ENCODE measurements at regions not wholly inside any gene's neighbourhood (a gene's known extent, or its start where the extent isn't known, plus 50 kb on each side); places are given as distances from the start of the nearest gene placed in this dataset.

- DNase-seq (ENCODE audit: low read depth in 3 of 3) = no peak
Observed at GRCh38 chr5:174235221-174236011, 189.9 kb downstream of the NSG2 start.

DNA sequence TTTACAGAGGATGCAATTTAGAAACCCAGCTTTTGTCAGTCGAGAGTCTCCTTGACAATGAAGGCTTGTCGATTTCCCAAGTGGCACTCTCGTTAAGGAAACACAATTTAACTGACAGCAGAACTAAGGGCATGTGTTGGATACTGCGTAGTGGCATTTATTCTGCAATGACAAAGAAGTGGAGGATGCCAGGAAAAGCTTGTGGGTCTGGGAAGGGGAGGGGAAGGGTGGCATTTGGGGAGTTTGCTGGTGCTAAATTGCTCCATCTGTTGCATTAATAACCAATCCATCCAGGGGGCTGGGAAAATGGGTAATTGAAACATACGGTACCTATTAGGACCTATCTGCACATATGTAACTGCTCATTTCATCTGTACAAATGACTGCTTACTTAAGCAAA, 190.6 kb downstream of the NSG2 start:
- no peak for DNase-seq (ENCODE audit: low read depth in 3 of 3)

DNA sequence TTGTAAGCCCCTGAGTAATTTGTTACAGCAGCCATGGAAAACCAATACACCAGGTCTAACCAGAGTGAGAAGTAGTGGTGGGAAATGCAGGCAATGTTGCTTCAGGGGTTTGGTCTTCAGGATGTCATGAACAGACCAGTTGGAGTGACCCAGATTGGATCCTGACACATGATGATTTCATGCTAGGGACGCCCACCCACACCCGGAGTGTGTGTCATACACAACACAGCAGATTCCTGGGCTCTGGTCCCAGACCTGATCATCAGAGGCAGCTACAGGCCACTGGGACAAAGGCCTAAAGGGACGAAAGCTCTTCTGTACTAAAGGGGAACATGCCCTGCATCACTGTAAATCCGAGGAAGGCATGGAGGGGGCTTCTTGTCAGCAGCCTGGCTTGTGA, 194.2 kb downstream of the NSG2 start:
- no peak for DNase-seq (ENCODE audit: low read depth in 3 of 3)

DNA sequence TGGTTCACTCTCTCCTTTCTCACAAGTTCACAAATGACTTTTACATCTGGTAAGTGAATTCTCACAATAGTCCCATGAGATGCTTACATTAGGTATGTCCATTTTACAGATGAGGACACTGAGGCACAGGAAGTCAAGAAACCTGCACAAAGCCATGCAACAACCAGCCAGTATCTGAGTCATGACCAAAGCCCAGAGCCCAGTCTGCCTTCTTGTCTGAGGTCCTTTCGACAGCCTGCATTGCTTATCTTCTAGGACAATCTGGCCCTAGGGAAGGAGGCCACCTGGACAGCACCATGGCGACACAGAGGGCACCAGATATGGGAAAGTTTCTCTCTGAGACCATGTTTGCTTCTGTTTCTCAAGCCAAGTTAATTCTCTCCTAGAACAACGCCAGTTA, 197.1 kb downstream of the NSG2 start:
- DNase-seq (ENCODE audit: low read depth in 3 of 3) = no peak

- DNase-seq (ENCODE audit: low read depth in 3 of 3) = no peak
Observed at GRCh38 chr5:174243904-174244303, 198.4 kb downstream of the NSG2 start.

GRCh38 chr5:174245516-174246075, 200.1 kb downstream of the NSG2 start:
- no peak for DNase-seq (ENCODE audit: low read depth in 3 of 3)

GRCh38 chr5:174246743-174247142, 201.2 kb downstream of the NSG2 start:
- no peak for DNase-seq (ENCODE audit: low read depth in 3 of 3)

DNA sequence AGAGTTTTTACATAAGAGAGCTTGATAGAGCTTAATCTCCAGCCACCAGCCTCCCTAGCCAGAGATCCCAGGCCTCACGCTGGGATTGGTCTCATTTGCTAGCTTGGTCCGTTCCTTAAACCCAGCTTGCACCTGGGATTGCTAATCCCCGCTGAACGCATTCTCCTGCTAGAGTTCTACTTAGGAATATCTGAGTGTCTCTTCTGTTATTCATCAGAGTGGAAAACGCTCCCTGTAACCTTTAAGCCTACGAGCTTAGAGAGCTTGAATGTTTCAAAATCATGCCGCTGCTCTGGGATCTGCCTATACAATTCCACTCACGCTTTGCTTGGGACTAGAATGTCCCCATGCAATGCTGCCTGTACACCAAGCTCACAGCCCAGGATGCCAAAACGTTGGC, 201.8 kb downstream of the NSG2 start:
- no peak for DNase-seq (ENCODE audit: low read depth in 3 of 3)

DNA sequence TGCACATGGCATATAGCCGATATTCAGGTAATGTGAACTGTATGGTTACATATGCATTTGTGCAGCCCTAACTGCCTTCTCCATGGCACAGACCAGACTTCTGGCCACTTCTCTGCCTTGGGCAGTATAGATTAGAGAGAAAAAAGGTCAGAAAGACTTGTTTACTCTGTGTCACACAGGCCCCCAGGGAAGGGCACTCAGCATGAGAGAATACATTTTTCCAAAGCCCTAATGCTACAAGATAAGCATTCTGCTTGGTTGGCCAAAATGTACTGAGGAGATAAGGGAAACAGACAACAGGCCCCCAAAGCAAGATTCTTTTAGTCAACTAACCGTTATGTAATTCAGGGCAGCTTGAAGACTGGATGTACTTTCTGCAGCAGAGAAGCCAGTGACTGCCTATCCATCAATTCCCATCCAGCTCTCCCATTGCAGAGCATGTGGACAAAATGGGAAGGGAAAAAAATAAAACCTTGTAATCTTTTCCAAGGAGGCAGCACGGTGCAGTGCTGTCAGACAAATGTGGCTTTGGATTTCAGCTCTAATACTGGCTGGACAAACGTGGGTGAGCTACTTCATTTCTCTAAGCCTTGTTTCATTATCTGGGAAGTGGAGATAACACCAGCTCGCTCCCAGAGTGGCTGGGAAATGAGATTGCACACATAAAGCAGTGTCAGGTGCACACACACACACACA, 205.9 kb downstream of the NSG2 start:
- no peak for DNase-seq (ENCODE audit: low read depth in 3 of 3)

GRCh38 chr5:174252121-174252520, 206.6 kb downstream of the NSG2 start:
- DNase-seq (ENCODE audit: low read depth in 3 of 3) = no peak

GRCh38 chr5:174259696-174260420, 214.4 kb downstream of the NSG2 start:
- no peak for DNase-seq (ENCODE audit: low read depth in 3 of 3)

DNA sequence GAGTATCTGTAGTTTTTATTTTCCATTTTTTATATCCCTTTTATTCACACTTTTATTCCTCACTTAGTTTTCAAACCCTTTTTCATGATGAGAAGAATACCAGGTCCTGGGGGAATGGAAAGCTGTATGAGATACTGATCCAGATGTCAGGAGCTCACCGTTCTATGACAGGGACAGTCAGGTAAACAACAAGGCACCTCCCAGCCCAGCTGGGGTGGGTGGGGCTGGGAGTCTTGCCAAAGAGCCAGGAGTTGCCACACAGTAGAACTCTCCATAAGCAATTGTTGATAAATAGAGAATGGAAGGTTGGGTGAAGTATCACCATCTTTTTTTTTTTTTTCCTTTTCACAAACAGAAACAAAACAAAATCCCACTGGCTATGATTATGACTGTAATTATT, 225.8 kb downstream of the NSG2 start:
- DNase-seq (ENCODE audit: low read depth in 3 of 3) = no peak

GRCh38 chr5:174272671-174273070, 227.2 kb downstream of the NSG2 start:
- no peak for DNase-seq (ENCODE audit: low read depth in 3 of 3)

DNA sequence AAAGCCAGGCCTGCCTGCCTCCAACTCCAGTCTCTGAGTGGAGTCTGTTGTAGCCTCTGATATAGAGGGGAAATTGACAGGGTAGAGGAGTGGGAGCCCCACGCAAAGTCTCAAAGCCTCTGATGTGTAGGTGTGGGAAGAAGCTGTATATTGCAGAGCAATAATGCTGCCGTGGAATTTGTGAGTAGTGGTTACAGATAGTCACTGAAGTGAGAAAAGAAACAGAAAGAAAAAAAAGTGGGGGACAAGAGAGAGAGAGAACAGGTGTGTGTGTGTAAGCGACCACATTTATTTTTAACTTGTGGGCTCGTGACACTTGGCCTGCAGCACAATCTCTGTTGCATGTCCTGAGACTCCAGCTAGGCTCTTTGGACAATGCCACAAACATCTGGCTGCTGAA, 227.8 kb downstream of the NSG2 start:
- DNase-seq (ENCODE audit: low read depth in 3 of 3) = no peak

- no peak for DNase-seq (ENCODE audit: low read depth in 3 of 3)
Observed at GRCh38 chr5:174275959-174276358, 230.5 kb downstream of the NSG2 start.

DNA sequence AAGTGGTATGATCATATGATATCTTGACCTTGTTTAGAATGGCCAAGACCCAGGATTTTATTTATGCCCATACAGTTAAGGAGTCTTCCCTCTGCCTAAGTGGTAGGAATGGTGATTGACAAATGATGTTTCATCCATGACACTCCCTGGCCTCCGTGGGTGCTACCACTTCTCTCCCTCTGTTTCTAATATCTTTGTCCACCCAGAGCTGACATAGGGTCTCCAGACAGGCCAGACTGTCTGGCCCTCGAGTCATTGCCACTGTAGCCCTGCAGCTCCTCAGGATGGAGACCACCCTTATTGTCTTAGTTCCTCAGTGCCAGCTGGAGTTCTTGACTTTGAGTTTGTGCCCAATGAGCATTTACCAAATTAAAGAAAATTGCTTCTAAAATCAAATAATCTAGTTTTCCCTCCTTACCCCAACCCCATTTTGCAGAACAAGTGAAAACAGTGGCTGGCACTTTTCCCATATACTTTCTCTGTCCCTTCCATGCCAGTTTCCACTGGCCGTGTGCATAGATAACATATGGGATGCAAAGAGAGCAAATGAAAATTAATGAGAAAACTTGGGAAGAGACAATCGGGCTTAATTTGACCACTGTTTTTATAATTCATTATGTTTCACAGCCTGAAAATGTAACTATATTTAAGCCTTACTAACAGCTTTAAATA, 235.7 kb downstream of the NSG2 start:
- DNase-seq (ENCODE audit: low read depth in 3 of 3) = no peak

- no peak for DNase-seq (ENCODE audit: low read depth in 3 of 3)
Observed at GRCh38 chr5:174281855-174282254, 236.3 kb downstream of the NSG2 start.

GRCh38 chr5:174282391-174282790, 236.9 kb downstream of the NSG2 start:
- no peak for DNase-seq (ENCODE audit: low read depth in 3 of 3)

GRCh38 chr5:174283211-174284005, 237.9 kb downstream of the NSG2 start:
- no peak for DNase-seq (ENCODE audit: low read depth in 3 of 3)

DNA sequence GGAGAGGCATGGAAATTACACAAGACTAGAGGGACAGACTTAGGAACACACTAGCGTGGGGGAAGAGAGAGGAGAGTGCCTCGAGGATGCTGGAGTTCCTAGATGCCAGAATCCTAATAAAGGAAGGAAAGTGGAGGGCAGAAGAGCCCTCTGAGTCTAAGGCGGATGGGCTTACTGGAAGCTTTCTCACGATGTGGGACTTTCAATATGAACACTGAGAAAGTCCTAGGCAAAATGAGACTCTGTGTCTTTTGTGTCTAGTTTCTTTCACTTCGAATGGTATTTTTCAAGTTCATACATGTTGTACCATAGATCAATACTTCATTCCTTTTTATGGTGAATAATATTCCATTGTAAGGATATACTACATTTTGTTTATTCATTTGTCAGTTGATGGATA, 239.4 kb downstream of the NSG2 start:
- no peak for DNase-seq (ENCODE audit: low read depth in 3 of 3)

DNA sequence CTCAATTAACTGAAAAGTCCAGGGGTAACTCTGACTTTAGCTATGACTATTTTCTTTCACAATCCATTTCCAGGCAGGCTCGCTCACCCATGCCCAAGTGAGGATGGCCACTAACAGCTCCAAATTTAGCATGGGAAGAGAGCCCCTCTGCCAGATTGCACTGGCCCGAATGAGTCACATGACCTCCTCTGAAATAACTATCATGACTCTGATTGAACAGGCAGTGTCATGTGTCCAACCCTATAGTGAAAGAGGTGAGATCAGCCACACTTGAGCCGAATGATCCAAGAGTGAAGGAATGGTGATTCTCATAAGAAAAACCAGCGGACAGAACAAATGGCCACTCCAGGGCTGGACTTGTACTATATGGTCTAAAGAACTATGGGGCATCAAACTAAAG, 242.3 kb downstream of the NSG2 start:
- DNase-seq (ENCODE audit: low read depth in 3 of 3) = no peak
